ENCODE measurements at regions not wholly inside any gene's neighbourhood (a gene's known extent, or its start where the extent isn't known, plus 50 kb on each side); places are given as distances from the start of the nearest gene placed in this dataset.

- no peak for TF ChIP-seq POLR2A (IDR thresholded peaks at IDR 0.05)
- TF ChIP-seq, protein P1, sequence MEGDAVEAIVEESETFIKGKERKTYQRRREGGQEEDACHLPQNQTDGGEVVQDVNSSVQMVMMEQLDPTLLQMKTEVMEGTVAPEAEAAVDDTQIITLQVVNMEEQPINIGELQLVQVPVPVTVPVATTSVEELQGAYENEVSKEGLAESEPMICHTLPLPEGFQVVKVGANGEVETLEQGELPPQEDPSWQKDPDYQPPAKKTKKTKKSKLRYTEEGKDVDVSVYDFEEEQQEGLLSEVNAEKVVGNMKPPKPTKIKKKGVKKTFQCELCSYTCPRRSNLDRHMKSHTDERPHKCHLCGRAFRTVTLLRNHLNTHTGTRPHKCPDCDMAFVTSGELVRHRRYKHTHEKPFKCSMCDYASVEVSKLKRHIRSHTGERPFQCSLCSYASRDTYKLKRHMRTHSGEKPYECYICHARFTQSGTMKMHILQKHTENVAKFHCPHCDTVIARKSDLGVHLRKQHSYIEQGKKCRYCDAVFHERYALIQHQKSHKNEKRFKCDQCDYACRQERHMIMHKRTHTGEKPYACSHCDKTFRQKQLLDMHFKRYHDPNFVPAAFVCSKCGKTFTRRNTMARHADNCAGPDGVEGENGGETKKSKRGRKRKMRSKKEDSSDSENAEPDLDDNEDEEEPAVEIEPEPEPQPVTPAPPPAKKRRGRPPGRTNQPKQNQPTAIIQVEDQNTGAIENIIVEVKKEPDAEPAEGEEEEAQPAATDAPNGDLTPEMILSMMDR (IDR thresholded peaks at IDR 0.05), result no peak
Observed at GRCh38 chr3:27914199-27914598, 192.1 kb upstream of the EOMES start.

All from uterus (tissue), 2 donors.